ENCODE measurements at regions not wholly inside any gene's neighbourhood (a gene's known extent, or its start where the extent isn't known, plus 50 kb on each side); places are given as distances from the start of the nearest gene placed in this dataset.

DNA sequence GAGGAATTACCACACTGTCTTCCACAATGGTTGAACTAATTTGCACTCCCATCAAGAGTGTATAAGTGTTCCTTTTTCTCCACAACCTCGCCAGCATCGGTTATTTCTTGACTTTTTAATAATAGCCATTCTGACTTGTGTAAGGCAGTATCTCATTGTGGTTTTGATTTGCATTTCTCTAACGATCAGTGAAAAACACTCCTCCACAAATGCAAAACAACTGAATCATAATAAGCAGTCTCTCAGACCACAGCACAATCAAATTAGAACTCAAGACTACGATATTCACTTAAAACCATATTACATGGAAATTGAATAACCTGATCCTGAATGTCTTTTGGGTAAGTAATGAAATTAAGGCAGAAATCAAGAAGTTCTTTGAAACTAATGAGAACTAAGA is 371.7 kb downstream of the CXXC4 start:
- H3K27me3 ChIP-seq (ENCODE audit: insufficient read depth, low read length), result no peaks in the 10 kb centered on the region
- Mint-ChIP-seq H3K36me3 (ENCODE audit: low read depth, unreplicated experiment) (no peaks in the 10 kb centered on the region), H3K27ac (ENCODE audit: unreplicated experiment) (no peak overlapping the region), H3K9me3 (ENCODE audit: unreplicated experiment) (no peaks in the 10 kb centered on the region), H3K4me1 (ENCODE audit: low read depth, unreplicated experiment) (peaks cover 6% of the 10 kb centered on the region), H3K27me3 (ENCODE audit: low read depth, unreplicated experiment) (no peaks in the 10 kb centered on the region), H3K4me3 (ENCODE audit: unreplicated experiment) (no peak overlapping the region)
- FAIRE-seq (no peak), DNase-seq (ENCODE audit: low read depth) (no peak)
- H3K4me3 ChIP-seq (ENCODE audit: insufficient read depth, low read depth, low read length), result no peak overlapping the region
- H3K36me3 ChIP-seq (ENCODE audit: insufficient read depth, low read length), result no peaks in the 10 kb centered on the region
- no peak overlapping the region for H3K9ac ChIP-seq (ENCODE audit: low read length)
- H3K4me1 ChIP-seq (ENCODE audit: insufficient read depth, low read length), result no peaks in the 10 kb centered on the region
- no peaks in the 10 kb centered on the region for H4K20me1 ChIP-seq (ENCODE audit: insufficient read depth, low read length)
- no peak overlapping the region for H2AFZ ChIP-seq (ENCODE audit: low read depth, low read length)
- H3K4me2 ChIP-seq (ENCODE audit: low read length), result no peak overlapping the region
- H3K79me2 ChIP-seq (ENCODE audit: insufficient read depth, low read length), result no peaks in the 10 kb centered on the region
- no peaks in the 10 kb centered on the region for H3K9me3 ChIP-seq (ENCODE audit: insufficient read depth, low read depth, low read length)
- H3K27ac ChIP-seq (ENCODE audit: low read depth, low read length), result no peak overlapping the region
- TF ChIP-seq, protein P1, sequence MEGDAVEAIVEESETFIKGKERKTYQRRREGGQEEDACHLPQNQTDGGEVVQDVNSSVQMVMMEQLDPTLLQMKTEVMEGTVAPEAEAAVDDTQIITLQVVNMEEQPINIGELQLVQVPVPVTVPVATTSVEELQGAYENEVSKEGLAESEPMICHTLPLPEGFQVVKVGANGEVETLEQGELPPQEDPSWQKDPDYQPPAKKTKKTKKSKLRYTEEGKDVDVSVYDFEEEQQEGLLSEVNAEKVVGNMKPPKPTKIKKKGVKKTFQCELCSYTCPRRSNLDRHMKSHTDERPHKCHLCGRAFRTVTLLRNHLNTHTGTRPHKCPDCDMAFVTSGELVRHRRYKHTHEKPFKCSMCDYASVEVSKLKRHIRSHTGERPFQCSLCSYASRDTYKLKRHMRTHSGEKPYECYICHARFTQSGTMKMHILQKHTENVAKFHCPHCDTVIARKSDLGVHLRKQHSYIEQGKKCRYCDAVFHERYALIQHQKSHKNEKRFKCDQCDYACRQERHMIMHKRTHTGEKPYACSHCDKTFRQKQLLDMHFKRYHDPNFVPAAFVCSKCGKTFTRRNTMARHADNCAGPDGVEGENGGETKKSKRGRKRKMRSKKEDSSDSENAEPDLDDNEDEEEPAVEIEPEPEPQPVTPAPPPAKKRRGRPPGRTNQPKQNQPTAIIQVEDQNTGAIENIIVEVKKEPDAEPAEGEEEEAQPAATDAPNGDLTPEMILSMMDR (IDR thresholded peaks at IDR 0.05; ENCODE audit: insufficient read depth, low read depth, low read length), result no peak
- TF ChIP-seq EZH2 (IDR thresholded peaks at IDR 0.05; ENCODE audit: insufficient read depth, low read length), result no peak

- Mint-ChIP-seq H3K27ac (ENCODE audit: unreplicated experiment) (no peak overlapping the region), H3K27me3 (ENCODE audit: low read depth, unreplicated experiment) (no peaks in the 10 kb centered on the region), H3K4me1 (ENCODE audit: low read depth, unreplicated experiment) (no peaks in the 10 kb centered on the region), H3K36me3 (ENCODE audit: low read depth, unreplicated experiment) (no peaks in the 10 kb centered on the region), H3K9me3 (ENCODE audit: unreplicated experiment) (no peaks in the 10 kb centered on the region), H3K4me3 (ENCODE audit: unreplicated experiment) (no peak overlapping the region)
- H3K4me1 ChIP-seq (ENCODE audit: insufficient read depth, low read length), result no peaks in the 10 kb centered on the region
- H3K27me3 ChIP-seq (ENCODE audit: insufficient read depth, low read length), result no peaks in the 10 kb centered on the region
- no peak overlapping the region for H3K9ac ChIP-seq (ENCODE audit: low read length)
- TF ChIP-seq, protein P1 (IDR thresholded peaks at IDR 0.05; ENCODE audit: insufficient read depth, low read depth, low read length), result no peak
- no peak for TF ChIP-seq EZH2 (IDR thresholded peaks at IDR 0.05; ENCODE audit: insufficient read depth, low read length)
- DNase-seq (ENCODE audit: low read depth) (no peak), FAIRE-seq (no peak)
- no peaks in the 10 kb centered on the region for H3K9me3 ChIP-seq (ENCODE audit: insufficient read depth, low read depth, low read length)
- H3K4me3 ChIP-seq (ENCODE audit: insufficient read depth, low read depth, low read length), result no peak overlapping the region
- H3K79me2 ChIP-seq (ENCODE audit: insufficient read depth, low read length), result no peaks in the 10 kb centered on the region
- H3K36me3 ChIP-seq (ENCODE audit: insufficient read depth, low read length), result no peaks in the 10 kb centered on the region
- H4K20me1 ChIP-seq (ENCODE audit: insufficient read depth, low read length), result no peaks in the 10 kb centered on the region
- no peak overlapping the region for H3K4me2 ChIP-seq (ENCODE audit: low read length)
- H3K27ac ChIP-seq (ENCODE audit: low read depth, low read length), result no peak overlapping the region
- no peak overlapping the region for H2AFZ ChIP-seq (ENCODE audit: low read depth, low read length)
These were observed 376.9 kb downstream of the CXXC4 start for GRCh38 chr4:104117776-104118175.

DNA sequence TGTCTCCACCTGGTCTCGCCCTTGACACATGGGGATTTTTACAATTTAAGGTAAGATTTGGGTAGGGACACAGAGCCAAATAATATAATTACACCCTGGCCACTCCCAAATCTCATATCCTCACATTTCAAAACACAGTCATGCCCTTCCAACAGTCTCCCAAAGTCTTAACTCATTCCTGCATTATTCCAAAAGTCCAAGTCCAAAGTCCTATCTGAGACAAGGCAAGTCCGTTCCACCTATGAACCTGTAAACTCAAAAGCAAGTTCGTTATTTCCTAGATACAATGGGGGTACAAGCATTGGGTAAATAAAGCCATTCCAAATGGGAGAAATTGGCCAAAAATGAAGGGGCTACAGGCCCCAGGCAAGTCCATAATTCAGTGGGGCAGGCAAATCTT is 380.8 kb downstream of the CXXC4 start:
- H3K4me1 Mint-ChIP-seq (ENCODE audit: low read depth, unreplicated experiment), result no peaks in the 10 kb centered on the region
- no peak overlapping the region for H3K4me3 ChIP-seq (ENCODE audit: insufficient read depth, low read depth, low read length)
- H3K27me3 ChIP-seq (ENCODE audit: insufficient read depth, low read length), result no peaks in the 10 kb centered on the region
- TF ChIP-seq, protein P1 (IDR thresholded peaks at IDR 0.05; ENCODE audit: insufficient read depth, low read depth, low read length), result no peak
- no peak for TF ChIP-seq EZH2 (IDR thresholded peaks at IDR 0.05; ENCODE audit: insufficient read depth, low read length)
- DNase-seq (ENCODE audit: low read depth) (no peak), FAIRE-seq (no peak)
- H3K4me1 ChIP-seq (ENCODE audit: insufficient read depth, low read length), result no peaks in the 10 kb centered on the region
- H3K27ac Mint-ChIP-seq (ENCODE audit: unreplicated experiment), result no peak overlapping the region
- no peaks in the 10 kb centered on the region for H3K79me2 ChIP-seq (ENCODE audit: insufficient read depth, low read length)
- H2AFZ ChIP-seq (ENCODE audit: low read depth, low read length), result no peak overlapping the region
- H3K36me3 Mint-ChIP-seq (ENCODE audit: low read depth, unreplicated experiment), result no peaks in the 10 kb centered on the region
- no peak overlapping the region for H3K4me3 Mint-ChIP-seq (ENCODE audit: unreplicated experiment)
- no peaks in the 10 kb centered on the region for H4K20me1 ChIP-seq (ENCODE audit: insufficient read depth, low read length)
- no peak overlapping the region for H3K27ac ChIP-seq (ENCODE audit: low read depth, low read length)
- H3K9me3 ChIP-seq (ENCODE audit: insufficient read depth, low read depth, low read length), result no peaks in the 10 kb centered on the region
- H3K36me3 ChIP-seq (ENCODE audit: insufficient read depth, low read length), result no peaks in the 10 kb centered on the region
- H3K9ac ChIP-seq (ENCODE audit: low read length), result no peak overlapping the region
- no peaks in the 10 kb centered on the region for H3K27me3 Mint-ChIP-seq (ENCODE audit: low read depth, unreplicated experiment)
- no peaks in the 10 kb centered on the region for H3K9me3 Mint-ChIP-seq (ENCODE audit: unreplicated experiment)
- H3K4me2 ChIP-seq (ENCODE audit: low read length), result no peak overlapping the region
